ENCODE measurements at regions not wholly inside any gene's neighbourhood (a gene's known extent, or its start where the extent isn't known, plus 50 kb on each side); places are given as distances from the start of the nearest gene placed in this dataset.

GRCh38 chr21:28268685-28269084 lies 724.0 kb downstream of the LTN1 start:
- no peak overlapping the region for H3K4me3 Mint-ChIP-seq
- no peaks in the 10 kb centered on the region for H3K9me3 Mint-ChIP-seq
- TF ChIP-seq CTCF (conservative IDR thresholded peaks at IDR 0.05): no peak
- H3K27ac Mint-ChIP-seq (ENCODE audit: unreplicated experiment): no peak overlapping the region
- H3K27me3 Mint-ChIP-seq (ENCODE audit: low read depth): no peaks in the 10 kb centered on the region
- H3K4me1 Mint-ChIP-seq: no peaks in the 10 kb centered on the region
- H3K36me3 Mint-ChIP-seq (ENCODE audit: low read depth): no peaks in the 10 kb centered on the region
- DNase-seq (ENCODE audit: low read depth, low spot score): no peak

GRCh38 chr21:28267449-28267848 lies 725.2 kb downstream of the LTN1 start:
- Mint-ChIP-seq H3K36me3 (ENCODE audit: low read depth) (no peaks in the 10 kb centered on the region), H3K4me1 (no peaks in the 10 kb centered on the region), H3K9me3 (no peaks in the 10 kb centered on the region), H3K27ac (ENCODE audit: unreplicated experiment) (no peak overlapping the region), H3K4me3 (no peak overlapping the region), H3K27me3 (ENCODE audit: low read depth) (no peaks in the 10 kb centered on the region)
- TF ChIP-seq CTCF (conservative IDR thresholded peaks at IDR 0.05): no peak
- no peak for DNase-seq (ENCODE audit: low read depth, low spot score)

DNA sequence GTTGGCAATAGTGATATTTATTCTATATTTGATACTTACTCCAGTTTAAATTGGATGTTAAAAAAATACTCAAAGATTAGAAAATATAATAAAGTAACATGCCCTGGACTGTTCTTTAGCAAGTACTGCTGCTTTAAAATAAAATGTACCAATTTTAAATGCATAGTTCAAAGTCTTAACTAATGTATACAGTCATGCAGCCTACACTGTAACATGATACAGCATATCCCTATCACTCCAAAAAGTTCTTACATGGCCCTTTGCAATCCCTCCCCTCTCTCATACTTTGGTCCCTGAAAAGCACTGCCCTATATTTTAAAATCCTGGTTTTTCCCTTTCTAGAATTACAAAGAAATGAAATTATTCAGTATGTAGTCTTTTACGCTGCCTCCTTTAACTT lies 726.6 kb downstream of the LTN1 start:
- no peak overlapping the region for H3K4me3 Mint-ChIP-seq
- no peaks in the 10 kb centered on the region for H3K36me3 Mint-ChIP-seq (ENCODE audit: low read depth)
- H3K4me1 Mint-ChIP-seq: no peaks in the 10 kb centered on the region
- no peaks in the 10 kb centered on the region for H3K27me3 Mint-ChIP-seq (ENCODE audit: low read depth)
- no peak for DNase-seq (ENCODE audit: low read depth, low spot score)
- no peak for TF ChIP-seq CTCF (conservative IDR thresholded peaks at IDR 0.05)
- no peaks in the 10 kb centered on the region for H3K9me3 Mint-ChIP-seq
- H3K27ac Mint-ChIP-seq (ENCODE audit: unreplicated experiment): no peak overlapping the region

GRCh38 chr21:28263974-28264373 lies 728.7 kb downstream of the LTN1 start:
- Mint-ChIP-seq H3K4me3 (no peak overlapping the region), H3K27ac (ENCODE audit: unreplicated experiment) (no peak overlapping the region), H3K4me1 (no peaks in the 10 kb centered on the region), H3K36me3 (ENCODE audit: low read depth) (no peaks in the 10 kb centered on the region), H3K27me3 (ENCODE audit: low read depth) (no peaks in the 10 kb centered on the region), H3K9me3 (no peaks in the 10 kb centered on the region)
- no peak for TF ChIP-seq CTCF (conservative IDR thresholded peaks at IDR 0.05)
- DNase-seq (ENCODE audit: low read depth, low spot score): no peak

DNA sequence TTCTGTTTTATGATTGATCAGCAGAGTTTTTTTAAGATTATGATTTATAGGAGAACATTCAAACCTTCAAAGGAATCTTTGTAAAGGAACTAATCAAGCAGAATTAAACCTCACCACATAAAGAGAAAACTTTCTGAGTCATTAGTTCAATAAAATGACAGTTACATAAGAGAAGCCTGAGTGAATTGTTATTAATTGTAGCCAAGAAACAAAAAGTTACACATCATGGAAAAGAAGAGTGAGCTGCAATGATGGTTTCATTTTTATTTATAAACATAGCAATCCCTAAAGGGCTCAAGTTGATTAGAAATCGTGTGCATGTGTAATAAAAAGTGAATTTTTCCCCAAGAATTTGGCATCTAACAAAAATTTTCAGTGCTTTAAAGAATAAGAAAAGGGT lies 731.4 kb downstream of the LTN1 start:
- Mint-ChIP-seq H3K27ac (ENCODE audit: unreplicated experiment) (no peak overlapping the region), H3K27me3 (ENCODE audit: low read depth) (no peaks in the 10 kb centered on the region), H3K4me3 (no peak overlapping the region), H3K4me1 (no peaks in the 10 kb centered on the region), H3K9me3 (no peaks in the 10 kb centered on the region), H3K36me3 (ENCODE audit: low read depth) (no peaks in the 10 kb centered on the region)
- no peak for DNase-seq (ENCODE audit: low read depth, low spot score)
- no peak for TF ChIP-seq CTCF (conservative IDR thresholded peaks at IDR 0.05)

DNA sequence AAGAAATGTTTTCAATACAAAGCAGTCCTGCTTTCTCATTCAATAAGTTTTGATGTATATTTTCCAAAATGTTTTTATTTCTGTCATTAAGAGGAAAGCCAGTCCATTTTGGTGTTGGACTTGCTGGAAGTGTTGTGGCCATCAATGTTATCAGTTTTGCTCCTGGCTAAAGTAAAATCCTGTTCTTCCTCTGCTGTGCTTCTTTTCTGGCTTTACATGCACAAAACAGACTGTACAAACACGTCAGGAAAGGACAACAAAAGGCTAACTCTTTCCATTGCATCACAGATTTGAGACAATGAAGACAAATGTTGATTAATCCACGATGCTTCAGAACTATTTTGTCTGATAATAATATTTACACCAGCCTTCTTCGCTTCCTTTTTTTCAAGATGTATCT lies 735.4 kb downstream of the LTN1 start:
- no peak overlapping the region for H3K4me3 Mint-ChIP-seq
- H3K9me3 Mint-ChIP-seq: no peaks in the 10 kb centered on the region
- H3K36me3 Mint-ChIP-seq (ENCODE audit: low read depth): no peaks in the 10 kb centered on the region
- H3K27me3 Mint-ChIP-seq (ENCODE audit: low read depth): no peaks in the 10 kb centered on the region
- no peak overlapping the region for H3K27ac Mint-ChIP-seq (ENCODE audit: unreplicated experiment)
- no peak for DNase-seq (ENCODE audit: low read depth, low spot score)
- no peak for TF ChIP-seq CTCF (conservative IDR thresholded peaks at IDR 0.05)
- H3K4me1 Mint-ChIP-seq: no peaks in the 10 kb centered on the region

All from neural crest cell (in vitro differentiated cells).